AG10803 (cell line): ENCODE measurements at regions not wholly inside any gene's neighbourhood (a gene's known extent, or its start where the extent isn't known, plus 50 kb on each side); places are given as distances from the start of the nearest gene placed in this dataset.
A peak's percentile ranks its signal among the peaks of the same experiment; 100 is the strongest.

Experiments
- DNase-seq: peaks from one replicate; pipeline ENCODE4 v3.0.0; 2010; ENCODE audit warnings: low read depth
- H3K4me3 ChIP-seq: 2 replicates; pipeline ENCODE4 v1.5.1; 2011; ENCODE audit warnings: mild to moderate bottlenecking, low read length, control low read depth
- TF ChIP-seq, protein P1 (sequence below): conservative IDR thresholded peaks from 2 replicates; pipeline ENCODE4 v1.5.1; 2011; ENCODE audit warnings: mild to moderate bottlenecking, low read length, control low read depth, inconsistent platforms

DNA sequence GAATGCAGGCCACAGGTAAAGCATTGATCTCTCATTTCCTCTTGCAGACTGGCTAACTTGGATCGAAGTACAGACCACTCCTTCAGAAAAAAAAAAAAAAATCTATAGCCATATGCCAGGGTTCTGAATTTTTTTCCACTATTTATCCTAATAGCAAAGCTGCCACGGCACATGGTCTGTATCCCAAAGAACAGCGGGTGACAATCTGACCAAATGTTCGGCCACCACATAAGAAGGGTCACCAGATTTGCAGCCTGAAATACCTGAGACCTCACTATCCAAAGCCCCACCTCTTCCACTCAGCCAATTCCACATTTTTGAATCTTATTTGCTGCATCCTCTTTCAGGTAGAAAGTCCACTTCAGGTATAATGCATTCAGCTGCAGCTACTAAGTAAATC is 55.6 kb upstream of the RGS7 start:
- DNase-seq: no peak
- TF ChIP-seq, protein P1, sequence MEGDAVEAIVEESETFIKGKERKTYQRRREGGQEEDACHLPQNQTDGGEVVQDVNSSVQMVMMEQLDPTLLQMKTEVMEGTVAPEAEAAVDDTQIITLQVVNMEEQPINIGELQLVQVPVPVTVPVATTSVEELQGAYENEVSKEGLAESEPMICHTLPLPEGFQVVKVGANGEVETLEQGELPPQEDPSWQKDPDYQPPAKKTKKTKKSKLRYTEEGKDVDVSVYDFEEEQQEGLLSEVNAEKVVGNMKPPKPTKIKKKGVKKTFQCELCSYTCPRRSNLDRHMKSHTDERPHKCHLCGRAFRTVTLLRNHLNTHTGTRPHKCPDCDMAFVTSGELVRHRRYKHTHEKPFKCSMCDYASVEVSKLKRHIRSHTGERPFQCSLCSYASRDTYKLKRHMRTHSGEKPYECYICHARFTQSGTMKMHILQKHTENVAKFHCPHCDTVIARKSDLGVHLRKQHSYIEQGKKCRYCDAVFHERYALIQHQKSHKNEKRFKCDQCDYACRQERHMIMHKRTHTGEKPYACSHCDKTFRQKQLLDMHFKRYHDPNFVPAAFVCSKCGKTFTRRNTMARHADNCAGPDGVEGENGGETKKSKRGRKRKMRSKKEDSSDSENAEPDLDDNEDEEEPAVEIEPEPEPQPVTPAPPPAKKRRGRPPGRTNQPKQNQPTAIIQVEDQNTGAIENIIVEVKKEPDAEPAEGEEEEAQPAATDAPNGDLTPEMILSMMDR: no peak
- H3K4me3 ChIP-seq: no peak overlapping the region

DNA sequence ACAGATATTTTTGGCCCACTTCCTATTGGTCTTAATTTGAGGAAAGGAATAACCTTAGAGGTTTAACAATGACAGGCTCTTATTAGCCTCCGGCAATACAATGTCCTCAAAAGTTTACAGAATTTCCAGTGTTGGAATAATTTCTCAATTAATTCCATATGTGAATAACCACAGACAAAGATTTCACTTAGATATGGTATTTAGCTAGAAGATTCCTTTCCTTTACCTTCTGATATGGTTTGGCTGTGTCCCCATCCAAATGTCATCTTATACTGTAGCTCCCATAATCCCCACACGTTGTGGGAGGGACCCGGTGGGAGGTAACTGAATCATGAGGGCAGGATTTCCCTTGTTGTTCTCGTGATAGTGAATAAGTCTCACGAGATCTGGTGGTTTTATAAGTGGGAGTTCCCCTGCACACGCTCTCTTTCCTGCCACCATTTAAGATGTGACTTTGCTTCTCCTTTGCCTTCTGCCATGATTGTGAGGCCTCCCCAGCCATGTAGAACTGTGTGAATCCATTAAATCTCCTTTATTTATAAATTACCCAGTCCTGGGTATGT is 54.9 kb upstream of the RGS7 start:
- peak; percentile 60 for DNase-seq
- no peak overlapping the region for H3K4me3 ChIP-seq
- TF ChIP-seq, protein P1: no peak

DNA sequence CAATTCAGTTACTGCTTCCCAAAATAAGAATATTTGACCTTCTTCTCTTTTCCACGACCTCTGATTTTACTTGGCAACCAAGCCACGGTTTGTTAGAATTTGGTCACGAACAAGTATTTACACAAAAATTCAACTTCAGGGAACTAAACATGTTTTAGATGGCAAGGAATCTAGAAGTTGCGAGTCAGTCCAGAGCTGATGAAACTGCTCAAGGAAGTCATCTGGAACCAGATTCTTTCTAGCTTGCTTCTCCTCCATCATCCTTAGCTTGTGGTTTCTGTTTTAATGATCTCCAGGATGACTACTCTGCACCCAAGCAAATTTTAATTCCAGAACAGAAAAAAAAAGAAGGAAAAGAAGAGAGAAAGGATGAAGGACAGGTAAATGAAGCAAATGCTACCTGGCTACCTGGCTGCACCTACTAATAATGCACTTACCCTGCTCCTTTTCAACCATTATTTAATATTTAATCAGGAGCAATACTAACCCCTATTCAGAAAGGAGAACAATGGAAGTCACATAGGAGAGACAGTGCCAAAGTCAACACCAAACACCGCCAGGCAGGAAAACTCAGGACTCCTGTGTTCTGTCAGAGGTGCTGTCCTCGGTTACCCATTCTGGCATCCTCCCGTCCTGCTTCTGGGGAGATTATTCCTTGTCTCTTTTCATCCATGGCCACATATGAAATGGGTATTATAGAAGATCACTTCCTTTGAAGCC is 54.2 kb upstream of the RGS7 start:
- TF ChIP-seq, protein P1: no peak
- no peak overlapping the region for H3K4me3 ChIP-seq
- DNase-seq: peak; percentile 81

DNA sequence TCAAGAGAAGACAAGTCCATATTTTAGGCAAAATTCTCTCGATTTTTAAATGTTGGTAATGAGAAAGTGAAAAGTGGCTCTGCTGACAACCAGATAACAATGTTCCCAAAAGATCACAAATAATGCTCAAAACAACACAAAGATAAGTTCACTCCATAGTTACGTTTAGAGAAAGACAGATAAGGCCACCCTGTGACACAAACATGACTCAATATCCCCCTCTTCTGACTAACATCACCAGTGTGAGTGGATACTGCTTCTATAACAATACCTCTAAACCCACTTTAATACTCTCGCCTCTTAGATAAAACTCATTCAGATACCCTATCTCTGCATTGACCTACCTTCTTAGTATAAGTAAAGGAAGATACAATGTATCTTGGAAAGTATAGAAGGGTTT is 51.2 kb upstream of the RGS7 start:
- DNase-seq: no peak
- TF ChIP-seq, protein P1: peak; percentile 26
- H3K4me3 ChIP-seq: no peak overlapping the region
